ENCODE measurements at regions not wholly inside any gene's neighbourhood (a gene's known extent, or its start where the extent isn't known, plus 50 kb on each side); places are given as distances from the start of the nearest gene placed in this dataset.

DNA sequence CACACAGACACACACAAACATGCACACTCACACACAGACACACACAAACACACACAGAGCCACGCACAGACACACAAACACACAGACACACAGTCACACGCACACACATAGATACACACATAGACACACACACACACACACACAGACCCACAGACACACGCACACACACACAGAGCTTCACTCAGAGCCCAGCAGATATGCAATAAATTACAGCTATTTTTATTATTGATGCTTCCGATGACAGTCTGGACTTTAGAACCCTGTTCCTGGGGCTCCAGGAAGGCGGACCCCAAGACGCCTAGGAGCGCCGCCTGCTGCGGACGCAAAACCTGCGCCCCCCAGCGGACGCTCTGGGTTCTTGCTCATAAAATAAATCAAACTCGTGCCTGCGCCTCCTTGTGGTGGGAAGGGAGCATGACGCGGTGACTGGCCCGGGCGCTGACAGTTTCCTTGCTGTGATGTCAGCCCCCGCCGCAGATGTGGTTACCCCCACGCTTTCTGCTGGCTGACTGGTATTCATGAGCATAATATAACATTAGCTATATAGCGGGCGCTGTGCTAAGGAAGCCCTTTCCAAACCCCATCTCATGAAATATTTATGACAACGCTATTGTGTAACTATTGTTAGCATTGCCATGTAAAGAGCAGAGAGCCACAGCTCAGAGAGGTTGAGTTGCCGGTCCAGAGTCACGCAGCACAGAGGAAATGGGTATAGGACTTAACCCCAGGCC lies 64.4 kb upstream of the TM9SF2 start:
- DNase-seq = peak; percentile 78

DNA sequence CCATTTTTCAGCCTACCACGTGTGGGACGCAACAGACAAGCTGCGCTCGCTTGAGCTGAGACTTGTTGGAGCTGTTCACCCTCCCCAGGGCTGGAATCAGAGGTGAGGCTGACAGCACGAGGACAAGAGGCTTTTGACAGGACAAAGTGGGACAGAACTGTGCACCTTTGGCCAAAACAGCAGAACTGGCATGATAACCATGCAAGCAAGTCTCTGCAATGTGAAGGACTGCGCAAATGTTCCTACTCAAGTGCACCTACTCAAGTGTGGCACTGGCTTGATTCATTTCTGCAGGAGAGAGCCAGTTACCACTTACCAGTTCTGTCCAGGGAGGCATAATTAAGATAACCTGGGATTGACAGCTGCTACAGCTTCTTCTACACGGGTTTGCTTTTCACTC lies 62.2 kb upstream of the TM9SF2 start:
- DNase-seq = no peak

DNA sequence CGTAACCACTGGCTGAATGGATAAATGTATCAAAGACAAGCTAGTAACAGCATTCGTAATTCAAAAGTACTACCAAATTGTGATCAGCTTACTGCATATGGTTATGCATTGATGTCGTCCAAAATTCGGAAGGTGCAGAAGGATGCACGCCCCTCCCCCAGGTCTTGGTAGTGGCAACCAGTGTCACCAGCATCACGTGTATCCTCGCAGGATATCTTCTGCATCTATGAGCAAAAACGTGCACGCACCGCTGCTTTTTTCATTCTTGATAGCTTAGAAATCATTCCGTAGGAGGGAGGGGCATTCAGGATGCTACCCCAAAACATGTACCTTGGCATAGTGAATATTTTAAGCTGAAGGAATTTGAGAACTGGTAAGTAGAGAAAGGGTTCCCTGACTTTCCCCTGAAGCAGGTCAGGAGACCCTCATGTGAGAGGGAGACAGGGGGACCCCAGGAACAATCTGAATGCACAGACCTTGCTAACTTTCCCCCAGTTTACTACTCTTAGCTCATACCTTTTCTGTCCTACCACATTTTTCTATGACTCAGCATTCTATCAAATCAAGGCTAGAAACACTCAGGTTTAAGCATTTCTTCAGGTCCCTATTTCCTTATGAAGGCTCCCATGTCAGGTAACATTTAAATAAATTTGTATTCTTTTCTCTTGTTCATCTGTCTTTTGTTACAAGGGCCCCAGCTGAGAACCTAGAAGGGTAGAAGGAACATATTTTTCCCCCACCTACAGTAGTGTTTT lies 61.2 kb upstream of the TM9SF2 start:
- DNase-seq = no peak

DNA sequence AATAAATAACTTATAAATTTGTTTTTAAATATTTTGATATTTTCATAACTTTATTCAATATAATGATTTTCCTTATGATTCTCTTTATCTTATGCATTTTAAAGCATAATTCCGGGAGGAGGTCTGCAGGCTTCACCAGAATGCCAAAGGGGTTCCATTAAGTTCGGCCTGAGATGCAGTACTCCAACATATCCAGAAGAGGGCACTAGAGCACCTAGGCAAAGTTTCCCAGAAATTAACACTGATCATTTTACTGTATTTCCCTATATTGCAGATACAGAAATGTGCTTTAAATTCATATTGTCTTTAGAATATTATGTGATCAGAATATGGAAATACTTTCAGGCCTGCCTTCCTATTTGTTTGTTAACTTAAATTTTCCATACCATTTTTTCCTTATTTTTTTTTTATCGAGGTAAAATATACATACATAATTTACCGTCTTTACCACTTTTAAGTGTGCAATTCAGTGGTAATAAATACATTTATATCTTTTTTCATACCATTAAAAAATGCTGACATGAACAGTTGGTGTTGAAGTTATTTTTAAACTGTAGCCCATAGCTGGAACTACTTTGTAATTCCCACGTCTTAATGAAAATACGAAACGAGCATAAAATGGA lies 58.9 kb upstream of the TM9SF2 start:
- peak; percentile 35 for DNase-seq

DNA sequence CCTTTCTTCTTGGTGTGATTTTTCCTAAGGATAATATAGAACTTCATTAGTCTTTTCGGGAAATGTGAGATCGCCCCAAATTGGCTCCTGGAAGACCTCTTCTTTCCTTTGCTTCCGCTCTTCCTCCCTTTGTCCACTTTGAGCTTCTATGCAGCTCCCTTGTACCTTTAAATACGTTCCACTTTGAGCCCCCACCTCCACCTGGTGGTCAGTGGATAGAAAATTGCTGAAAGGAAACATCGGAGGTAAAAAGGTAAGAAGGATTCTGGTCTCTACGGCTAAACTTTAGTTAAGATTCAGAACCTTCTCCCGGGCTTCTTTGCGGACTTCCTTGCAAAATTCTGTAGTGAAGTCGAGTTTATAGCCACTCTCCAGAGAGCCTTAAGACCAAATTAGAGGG lies 55.0 kb upstream of the TM9SF2 start:
- no peak for DNase-seq

DNA sequence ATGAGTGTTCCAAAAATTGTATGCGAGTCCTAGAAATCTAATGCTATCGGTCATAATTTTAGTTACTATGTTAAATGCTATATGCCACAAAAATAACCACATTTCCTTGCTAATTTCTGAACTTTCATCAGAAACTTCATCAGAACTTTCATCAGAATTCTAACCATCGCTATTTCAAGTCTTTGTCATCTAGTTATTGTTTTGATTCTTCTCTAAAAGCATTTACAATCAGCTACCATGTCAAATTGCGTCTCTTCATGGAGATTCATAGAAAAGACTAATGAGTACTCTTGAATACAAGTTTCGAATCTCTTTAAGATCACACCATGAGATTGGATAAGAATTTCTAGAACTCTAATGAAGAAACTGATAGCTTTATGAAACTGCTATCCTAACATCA lies 52.7 kb upstream of the TM9SF2 start:
- no peak for DNase-seq

DNA sequence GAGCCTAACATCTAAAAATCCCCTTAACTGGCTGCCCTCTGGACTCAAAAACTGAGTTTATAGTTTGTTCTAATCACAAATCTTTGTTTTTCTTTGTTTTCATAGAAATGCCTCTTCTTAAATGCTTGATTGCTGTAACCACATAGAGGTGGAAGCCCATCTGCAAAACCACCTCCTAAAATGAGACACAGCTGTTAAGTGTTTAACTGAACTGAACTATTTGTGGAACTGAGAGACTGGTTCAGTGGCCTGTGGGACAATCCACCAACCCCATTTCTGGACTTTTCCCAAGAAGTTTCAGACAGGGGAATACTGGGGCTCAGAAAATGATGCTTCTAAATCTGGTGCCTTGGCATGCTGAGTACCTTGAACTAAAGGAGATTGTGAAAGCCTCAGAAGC lies 50.9 kb upstream of the TM9SF2 start:
- DNase-seq = no peak
